B cell (primary cell): ENCODE measurements at regions not wholly inside any gene's neighbourhood (a gene's known extent, or its start where the extent isn't known, plus 50 kb on each side); places are given as distances from the start of the nearest gene placed in this dataset.

Experiments used
- ATAC-seq: fragments of 200-7000 bp; cut with Tn5 transposase; one replicate; pipeline ENCODE4 v1.10.0; 2021; ENCODE audit warnings: low read depth, mild to moderate bottlenecking, moderate number of reproducible peaks, moderate library complexity
- CTCF ChIA-PET: fragments of 350-600 bp; sonication (Branson Sonifier 250); formaldehyde crosslinking; loops from one replicate; lab custom pipeline; 2021; ENCODE audit warnings: antibody characterized with exemption, inconsistent platforms; lab: Charles Lee
- POLR2A ChIA-PET: fragments of 350-600 bp; sonication (Branson Sonifier 250); formaldehyde crosslinking; loops from one replicate; lab custom pipeline; 2021; ENCODE audit warnings: antibody characterized with exemption; lab: Charles Lee
- DNase-seq: peaks from one replicate; pipeline ENCODE4 v3.0.0; 2013
- H2AFZ ChIP-seq: 2 replicates; pipeline ENCODE4 v1.6.1; 2012; ENCODE audit warnings: mild to moderate bottlenecking, low read depth, low read length; ENCODE audit not compliant: insufficient read depth, poor library complexity, severe bottlenecking
- H3K27ac ChIP-seq, 2 donors: 1 replicate in 1 of 2; 2 replicates in 1 of 2; pipeline ENCODE4 v1.5.1; 2012 to 2013; ENCODE audit warnings: low read length in 2 of 2, mild to moderate bottlenecking in 2 of 2, moderate library complexity in 1 of 2
- H3K27me3 ChIP-seq, 4 experiments: fragments of 200-600 bp in 1 of 4; sonication (generic) in 1 of 4; replicated peaks in 1 of 4; 1 replicate in 2 of 4; 2 replicates in 2 of 4; pipeline versions ENCODE4 v1.6.1 to v1.7.0; 2013 to 2016; ENCODE audit warnings: low read length in 3 of 4, mild to moderate bottlenecking in 2 of 4, mixed read lengths in 1 of 4, moderate library complexity in 1 of 4; ENCODE audit not compliant: insufficient read depth in 4 of 4, control insufficient read depth in 3 of 4; ENCODE audit errors: control extremely low read depth in 1 of 4
- H3K36me3 ChIP-seq, 2 experiments: replicated peaks in 1 of 2; 1 replicate in 1 of 2; 2 replicates in 1 of 2; pipeline versions ENCODE4 v1.6.1 to v1.7.1; 2013; ENCODE audit warnings: low read length in 1 of 2; ENCODE audit not compliant: insufficient read depth in 2 of 2, control insufficient read depth in 1 of 2; ENCODE audit errors: control extremely low read depth in 1 of 2, extremely low read depth in 1 of 2
- H3K4me1 ChIP-seq, 2 donors: fragments of 200-600 bp in 1 of 2; sonication (generic) in 1 of 2; 1 replicate in 1 of 2; 2 replicates in 1 of 2; pipeline versions ENCODE4 v1.5.1 to v1.6.1; 2013 to 2017; ENCODE audit warnings: low read length in 2 of 2; ENCODE audit not compliant: control insufficient read depth in 2 of 2, insufficient read depth in 2 of 2
- H3K4me2 ChIP-seq: replicated peaks from 2 replicates; pipeline ENCODE3; 2012; ENCODE audit warnings: mild to moderate bottlenecking, low read depth, low read length; ENCODE audit not compliant: poor library complexity, severe bottlenecking
- H3K4me3 ChIP-seq, 5 experiments: fragments of 200-600 bp in 1 of 5; sonication (generic) in 1 of 5; 1 replicate in 3 of 5; 2 replicates in 2 of 5; pipeline versions ENCODE4 v1.5.1 to v1.7.0; 2011 to 2016; ENCODE audit warnings: low read length in 4 of 5, mild to moderate bottlenecking in 4 of 5, low read depth in 2 of 5, control low read depth in 1 of 5, moderate library complexity in 1 of 5; ENCODE audit not compliant: insufficient read depth in 1 of 5; ENCODE audit errors: control extremely low read depth in 1 of 5, extremely low read depth in 1 of 5
- H3K79me2 ChIP-seq: fragments of 200-600 bp; sonication (generic); one replicate; pipeline ENCODE4 v1.6.0; 2016; ENCODE audit warnings: low read length; ENCODE audit not compliant: control insufficient read depth, insufficient read depth
- H3K9ac ChIP-seq: fragments of 200-600 bp; sonication (generic); 2 replicates; pipeline ENCODE4 v1.6.1; 2017; ENCODE audit warnings: mild to moderate bottlenecking, low read length, moderate library complexity
- H3K9me3 ChIP-seq, 3 donors: one replicate each; pipeline versions ENCODE4 v1.6.1 to v1.7.1; 2013; ENCODE audit warnings: low read length in 2 of 3; ENCODE audit not compliant: control insufficient read depth in 2 of 3, insufficient read depth in 1 of 3; ENCODE audit errors: control extremely low read depth in 1 of 3
- H4K20me1 ChIP-seq: 2 replicates; pipeline ENCODE4 v1.6.0; 2012; ENCODE audit warnings: mild to moderate bottlenecking, low read length; ENCODE audit not compliant: insufficient read depth, control insufficient read depth, poor library complexity, severe bottlenecking
- H3K27ac Mint-ChIP-seq: one replicate; pipeline ENCODE4 v1.8.0; 2021; ENCODE audit warnings: mixed read lengths
- H3K27me3 Mint-ChIP-seq: one replicate; pipeline ENCODE4 v1.8.0; 2021; ENCODE audit warnings: mixed read lengths
- H3K4me1 Mint-ChIP-seq: one replicate; pipeline ENCODE4 v1.8.0; 2021; ENCODE audit warnings: mixed read lengths
- H3K4me3 Mint-ChIP-seq: one replicate; pipeline ENCODE4 v1.8.0; 2021; ENCODE audit warnings: mixed read lengths
- H3K9me3 Mint-ChIP-seq: one replicate; pipeline ENCODE4 v1.8.0; 2022; ENCODE audit warnings: mixed read lengths; ENCODE audit not compliant: insufficient read depth
- CTCF ChIP-seq: fragments of 200-600 bp; IDR thresholded peaks from one replicate; pipeline ENCODE4 v1.8.0; 2022; ENCODE audit warnings: antibody characterized with exemption, mild to moderate bottlenecking
- EZH2 ChIP-seq: IDR thresholded peaks from 2 replicates; pipeline ENCODE4 v1.6.1; 2012; ENCODE audit warnings: borderline replicate concordance, low read depth, mild to moderate bottlenecking, moderate library complexity, low read length; ENCODE audit not compliant: insufficient read depth, poor library complexity, severe bottlenecking
- WGBS: methylation state at CpG from one replicate; pipeline ENCODE4 v1.1.5; 2013; ENCODE audit warnings: missing lambda C conversion rate; ENCODE audit not compliant: insufficient coverage; 5-methylcytosine and 5-hydroxymethylcytosine counted together
- intact Hi-C: fragments of 100-400 bp; cut with micrococcal nuclease; formaldehyde crosslinking; loops from one replicate; pipeline ENCODE4 v1.10.0; 2022

GRCh38 chr16:64866021-64866420 is 255.8 kb downstream of the CDH11 start:
- Histone ChIP-seq H3K4me2 (no peak overlapping the region), H4K20me1 (no peaks in the 10 kb centered on the region), H3K4me1 (no peaks in the 10 kb centered on the region), H3K79me2 (no peaks in the 10 kb centered on the region), H3K4me3 (no peak overlapping the region), H3K27ac (no peak overlapping the region), H3K9me3 (peaks cover 0 to 3% (median 0%) of the 10 kb centered on the region in 3 donors), H3K36me3 (no peaks in the 10 kb centered on the region), H3K27me3 (no peaks in the 10 kb centered on the region), H3K9ac (no peak overlapping the region), H2AFZ (no peak overlapping the region)
- intact Hi-C loops = no loop called here
- DNase-seq (no peak), ATAC-seq (no peak)
- H3K4me1 Mint-ChIP-seq = no peaks in the 10 kb centered on the region
- no CpG with 5 or more reads among the region's 2 CpGs for WGBS
- H3K9me3 Mint-ChIP-seq = peaks cover 3% of the 10 kb centered on the region
- H3K27me3 Mint-ChIP-seq = no peaks in the 10 kb centered on the region
- no peak overlapping the region for H3K27ac Mint-ChIP-seq
- POLR2A ChIA-PET = no interaction called here
- TF ChIP-seq EZH2 (no peak), CTCF (no peak)
- H3K4me3 Mint-ChIP-seq = no peak overlapping the region
- CTCF ChIA-PET = no interaction called here

- H3K79me2 ChIP-seq = no peaks in the 10 kb centered on the region
- H3K4me3 ChIP-seq = no peak overlapping the region
- no peaks in the 10 kb centered on the region for H3K27me3 ChIP-seq
- no peak overlapping the region for H3K4me3 Mint-ChIP-seq
- no peak for TF ChIP-seq EZH2
- TF ChIP-seq CTCF = no peak
- ChIA-PET CTCF (no interaction called here), POLR2A (no interaction called here)
- intact Hi-C loops = no loop called here
- no peaks in the 10 kb centered on the region for H4K20me1 ChIP-seq
- H3K27me3 Mint-ChIP-seq = no peaks in the 10 kb centered on the region
- no peak overlapping the region for H3K27ac Mint-ChIP-seq
- ATAC-seq (no peak), DNase-seq (no peak)
- no peak overlapping the region for H3K27ac ChIP-seq
- no peaks in the 10 kb centered on the region for H3K4me1 Mint-ChIP-seq
- no peak overlapping the region for H3K9ac ChIP-seq
- H3K4me2 ChIP-seq = no peak overlapping the region
- no peaks in the 10 kb centered on the region for H3K36me3 ChIP-seq
- H3K4me1 ChIP-seq = no peaks in the 10 kb centered on the region
- peaks cover 3% of the 10 kb centered on the region for H3K9me3 Mint-ChIP-seq
- H2AFZ ChIP-seq = no peak overlapping the region
- WGBS = 100% methylated on average over 1 of the region's 2 CpGs
- H3K9me3 ChIP-seq = peaks cover 0 to 3% (median 0%) of the 10 kb centered on the region in 3 donors
These were observed 256.7 kb downstream of the CDH11 start for GRCh38 chr16:64865069-64865696.
